HG03378 (cell line): ENCODE measurements at regions not wholly inside any gene's neighbourhood (a gene's known extent, or its start where the extent isn't known, plus 50 kb on each side); places are given as distances from the start of the nearest gene placed in this dataset.
"Not testable (repeated sequence)": the region's sequence is repeated elsewhere in the genome, so short reads cannot be mapped to it uniquely, and the experiment has no call there.

Experiments
- ATAC-seq: cut with Tn5 transposase; IDR thresholded peaks from one replicate; pipeline ENCODE4 v1.9.1; 2021; ENCODE audit warnings: mild to moderate bottlenecking, moderate library complexity; ENCODE audit not compliant: unreplicated experiment

DNA sequence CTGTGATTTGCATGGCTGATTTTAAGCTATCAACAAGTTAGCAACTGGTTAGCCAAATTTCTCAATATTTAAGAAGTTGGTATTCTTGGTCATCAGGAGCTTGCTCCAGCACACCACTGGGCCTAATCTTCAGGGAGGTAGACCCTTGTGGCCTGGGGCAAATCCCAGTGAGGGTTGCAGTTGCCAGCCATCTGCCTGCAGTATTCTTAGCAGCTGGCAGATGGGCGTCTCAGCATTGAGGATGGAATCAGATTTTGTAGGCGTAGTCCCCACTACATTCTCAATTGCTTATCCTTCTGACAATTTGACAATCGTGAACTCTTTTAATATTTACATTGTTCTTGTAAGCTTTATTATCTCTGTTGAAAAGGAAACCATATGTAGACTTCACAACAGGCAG, 1266.2 kb downstream of the SLITRK5 start:
- no peak for ATAC-seq

DNA sequence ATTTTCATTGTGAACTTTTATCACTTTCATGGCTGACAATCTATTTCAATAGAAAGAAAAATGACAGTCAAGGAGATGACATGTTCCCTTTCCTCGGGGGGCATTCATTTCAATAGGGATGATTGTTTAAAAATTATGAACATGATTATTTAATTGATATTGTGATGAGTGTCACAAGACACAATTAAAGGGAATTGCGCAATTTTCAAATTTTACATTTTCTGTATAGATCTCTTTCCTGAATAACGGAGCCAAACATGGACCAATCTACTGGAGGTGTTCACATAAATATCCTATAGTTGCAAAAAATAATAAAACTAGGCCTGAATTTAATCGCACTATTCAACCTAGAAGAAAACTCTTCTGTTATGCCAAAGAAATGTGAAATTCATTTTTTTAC, 1274.6 kb downstream of the SLITRK5 start:
- ATAC-seq: no peak

DNA sequence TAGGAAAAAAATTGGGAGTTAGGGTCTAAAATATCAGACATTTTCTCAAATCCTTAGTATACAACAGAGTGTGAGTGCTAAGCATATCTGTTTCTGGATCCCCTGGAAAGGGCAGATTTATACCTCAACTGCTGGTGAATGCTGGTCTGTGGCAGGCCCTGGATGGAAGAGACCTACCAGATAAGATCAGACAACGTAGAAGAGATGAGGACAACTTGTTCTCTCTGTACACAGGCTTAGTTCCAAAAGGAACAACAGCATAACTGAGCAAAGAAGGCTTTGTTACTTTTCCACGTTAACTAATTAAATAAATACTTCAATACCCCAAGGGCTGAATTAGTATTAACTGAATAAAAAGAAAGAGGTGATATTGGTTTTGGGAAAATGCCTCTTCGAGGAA, 1277.3 kb downstream of the SLITRK5 start:
- no peak for ATAC-seq

DNA sequence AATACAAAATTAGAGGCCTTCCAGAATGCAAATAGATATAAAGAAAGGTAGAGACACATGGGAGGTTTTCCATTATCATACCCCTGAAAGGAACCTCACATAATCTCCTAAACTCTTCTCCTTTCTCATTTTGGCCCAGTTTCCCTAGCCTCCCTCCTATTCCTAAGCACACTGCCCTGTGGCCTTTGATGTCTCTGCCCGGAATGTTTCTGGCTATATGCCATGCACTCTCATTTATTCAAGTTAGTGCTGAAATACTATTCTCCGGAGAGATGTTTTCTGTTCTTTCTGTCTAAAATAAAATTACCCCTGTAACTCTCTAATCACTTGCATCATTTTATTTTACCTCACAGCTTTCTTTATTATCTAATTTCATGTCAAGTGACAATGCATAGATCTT, 1287.7 kb downstream of the SLITRK5 start:
- ATAC-seq: no peak

DNA sequence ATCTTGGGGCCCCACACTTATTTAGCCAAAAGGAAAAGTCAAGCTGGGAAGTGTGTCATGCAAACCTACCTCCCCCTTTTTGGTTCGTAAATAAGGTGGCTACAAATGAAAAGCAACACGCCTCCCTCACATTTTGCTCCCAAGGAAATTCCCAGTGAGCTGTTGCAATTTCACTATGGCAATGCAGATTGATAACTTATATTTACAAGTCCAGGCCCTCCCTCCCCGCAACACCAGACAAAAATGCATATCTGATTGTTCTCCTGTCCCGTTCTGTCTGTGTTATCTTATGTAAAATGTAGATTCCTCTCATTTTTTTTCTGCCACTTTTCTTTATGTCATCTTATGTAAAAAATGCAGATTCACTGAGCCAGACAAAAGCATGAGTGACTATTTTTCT, 1305.3 kb downstream of the SLITRK5 start:
- no peak for ATAC-seq

DNA sequence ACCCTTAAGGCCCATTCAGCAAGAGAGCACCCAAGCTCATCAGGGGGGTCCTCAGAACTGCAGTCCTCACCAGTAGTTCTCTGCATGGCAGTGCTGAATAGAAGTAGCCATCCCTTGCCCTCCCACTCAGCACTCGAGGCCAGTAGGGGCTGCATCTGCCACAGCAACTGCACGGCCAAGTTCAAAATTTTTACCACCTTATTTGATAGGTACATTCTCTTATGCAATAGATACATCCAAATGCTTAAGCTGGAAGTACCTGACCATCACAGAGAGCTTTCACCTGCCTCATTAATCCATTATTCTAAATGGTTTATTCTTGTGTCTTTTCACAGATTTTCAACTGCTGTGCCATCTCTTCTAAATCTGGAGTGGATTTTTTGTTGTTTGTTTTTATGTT, 1307.4 kb downstream of the SLITRK5 start:
- ATAC-seq: no peak

DNA sequence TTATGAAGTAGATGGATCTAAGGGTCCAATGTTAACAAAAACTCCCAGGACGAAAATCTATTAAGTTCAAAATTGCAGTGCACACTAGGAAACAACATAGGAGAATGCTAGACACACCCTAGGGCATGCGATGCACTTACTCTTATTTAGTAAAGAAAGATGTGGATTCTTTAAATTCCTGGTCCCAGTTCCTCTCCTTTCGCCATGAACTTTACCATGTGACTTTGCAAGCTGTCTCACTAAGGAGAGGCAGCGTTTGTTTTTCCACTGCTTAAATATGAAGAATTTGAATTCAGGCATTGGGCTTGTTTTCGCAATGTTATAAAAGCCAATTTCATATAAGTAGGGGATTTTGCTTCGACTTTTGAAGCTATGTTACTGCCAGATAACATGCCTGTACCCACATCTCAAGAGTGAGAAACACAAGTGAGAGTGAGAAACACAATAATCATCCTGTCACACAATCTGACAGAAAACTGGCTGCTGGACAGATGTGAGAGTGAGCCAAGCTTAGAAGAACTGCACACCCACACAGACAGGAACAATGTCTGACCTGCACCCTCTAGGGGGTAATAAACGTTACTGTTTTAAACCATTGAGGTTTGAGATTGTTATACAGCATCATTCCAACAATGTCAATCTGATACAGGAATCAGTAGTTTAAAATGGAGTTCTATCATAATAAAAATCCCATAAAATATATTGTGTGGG, 1308.4 kb downstream of the SLITRK5 start:
- no peak for ATAC-seq

DNA sequence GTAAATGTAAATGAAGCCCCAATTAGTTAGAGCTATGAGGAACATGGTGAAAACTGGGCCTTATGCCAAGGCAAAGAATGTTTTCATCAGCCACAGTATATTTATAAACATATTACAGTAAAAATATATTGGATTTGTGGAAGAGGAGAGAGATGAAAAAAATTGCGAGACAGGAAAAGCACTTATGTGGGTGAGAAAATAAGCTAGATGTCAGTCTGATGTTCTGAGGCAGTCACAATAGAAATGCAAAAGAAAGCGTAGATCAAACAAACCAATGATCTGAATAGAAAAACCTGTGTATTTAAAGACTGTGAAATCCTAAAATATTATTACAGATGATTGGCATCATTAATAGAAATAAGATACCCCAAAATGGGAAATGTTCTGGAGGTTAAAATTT, 1332.5 kb downstream of the SLITRK5 start:
- ATAC-seq: no peak

DNA sequence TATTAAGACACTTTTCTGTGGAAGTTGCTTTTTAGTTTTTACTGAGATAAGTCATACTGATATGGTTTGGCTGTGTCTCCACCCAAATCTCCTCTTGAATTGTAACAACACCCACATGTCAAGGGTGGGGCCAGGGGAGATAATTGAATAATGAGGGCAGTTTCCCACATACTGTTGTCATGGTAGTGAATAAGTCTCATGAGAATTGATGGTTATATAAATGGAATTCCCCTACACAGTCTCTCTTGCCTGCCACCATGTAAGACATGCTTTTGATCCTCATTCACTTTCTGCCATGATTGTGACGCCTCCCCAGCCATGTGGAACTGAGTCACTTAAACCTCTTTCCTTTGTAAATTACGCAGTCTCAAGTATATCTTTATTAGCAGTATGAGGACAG, 1340.4 kb downstream of the SLITRK5 start:
- no peak for ATAC-seq

DNA sequence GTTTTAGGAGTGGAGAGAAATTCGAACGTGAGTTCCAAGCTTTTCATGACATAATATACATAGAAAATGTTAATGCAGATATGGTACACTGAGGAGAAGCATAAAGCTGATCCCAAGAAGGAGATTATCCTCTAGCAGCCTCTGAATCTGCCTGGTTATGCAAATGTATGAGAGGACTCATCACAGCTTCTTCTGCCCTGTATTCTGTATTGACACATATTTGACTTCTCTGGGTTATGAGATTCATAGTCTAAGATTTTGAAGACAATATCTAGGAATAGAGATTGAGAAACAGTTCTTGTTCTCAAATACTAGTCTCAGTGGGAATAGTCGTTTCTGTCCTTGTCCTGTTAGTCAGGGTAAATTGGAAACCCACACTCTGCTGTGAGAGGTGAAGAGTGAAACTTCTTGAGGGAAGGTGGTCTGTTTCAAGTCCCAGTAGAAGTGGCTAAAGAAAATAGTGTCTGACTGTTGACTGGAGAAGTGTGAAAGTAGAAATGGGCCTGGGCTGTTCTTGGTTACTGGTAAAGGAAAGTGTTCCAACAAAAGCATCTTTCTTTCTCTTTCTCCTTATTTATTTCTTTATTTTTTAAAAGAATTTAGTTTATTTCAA, 1356.6 kb downstream of the SLITRK5 start:
- no peak for ATAC-seq

DNA sequence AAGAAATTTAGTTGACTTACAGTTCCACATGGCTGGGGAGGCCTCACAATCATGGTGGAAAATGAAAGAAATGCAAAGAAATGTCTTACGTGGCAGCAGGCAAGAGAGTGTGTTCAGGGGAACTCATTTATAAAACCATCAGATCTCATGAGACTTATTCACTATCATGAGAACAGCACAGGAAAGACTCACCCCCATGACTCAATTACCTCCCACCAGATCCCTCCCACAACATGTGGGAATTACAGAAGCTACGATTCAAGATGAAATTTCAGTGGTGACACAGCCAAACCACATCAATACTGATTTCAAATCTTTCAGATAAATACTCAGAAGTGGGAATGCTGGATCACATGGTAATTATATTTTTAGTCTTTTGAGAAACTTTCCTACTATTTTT, 1357.9 kb downstream of the SLITRK5 start:
- ATAC-seq: no peak

DNA sequence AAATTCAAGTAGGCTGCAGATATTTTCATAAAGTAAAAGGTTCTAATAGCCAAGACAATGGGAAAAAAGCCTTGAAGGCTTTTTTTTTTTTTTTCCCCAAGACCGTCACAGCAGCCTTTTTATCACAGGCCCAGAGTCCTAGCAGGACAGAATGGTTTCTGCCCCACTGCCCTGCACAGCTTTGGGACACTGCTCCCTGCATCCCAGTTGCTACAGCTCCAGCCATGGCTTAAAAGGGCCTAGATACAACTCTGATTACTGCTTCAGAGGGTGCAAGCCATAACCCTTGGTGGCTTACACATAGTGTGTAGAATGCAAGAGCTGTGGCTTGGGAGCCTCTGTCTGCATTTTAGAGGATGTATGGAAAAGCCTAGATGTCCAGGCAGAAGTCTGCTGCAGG, 1362.8 kb downstream of the SLITRK5 start:
- no peak for ATAC-seq

DNA sequence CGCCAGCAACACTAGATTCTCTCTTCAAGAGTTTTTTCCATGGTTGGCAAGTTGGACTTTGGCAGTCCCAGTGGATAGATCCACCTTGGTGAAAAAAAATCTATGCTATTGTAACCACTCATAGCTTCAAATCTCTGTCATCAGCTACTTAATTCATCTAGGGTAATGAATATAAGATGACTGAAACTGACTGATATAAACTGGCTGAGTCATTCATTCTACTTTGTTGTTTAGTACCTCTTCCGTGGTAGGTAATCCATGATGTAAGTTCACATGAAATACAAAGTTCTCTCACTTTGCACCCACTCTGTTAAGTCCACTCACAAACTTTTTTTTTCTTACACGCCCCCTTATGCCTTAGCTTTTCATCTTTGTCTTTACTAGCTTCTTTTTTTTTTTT, 1381.5 kb downstream of the SLITRK5 start:
- ATAC-seq: no peak

DNA sequence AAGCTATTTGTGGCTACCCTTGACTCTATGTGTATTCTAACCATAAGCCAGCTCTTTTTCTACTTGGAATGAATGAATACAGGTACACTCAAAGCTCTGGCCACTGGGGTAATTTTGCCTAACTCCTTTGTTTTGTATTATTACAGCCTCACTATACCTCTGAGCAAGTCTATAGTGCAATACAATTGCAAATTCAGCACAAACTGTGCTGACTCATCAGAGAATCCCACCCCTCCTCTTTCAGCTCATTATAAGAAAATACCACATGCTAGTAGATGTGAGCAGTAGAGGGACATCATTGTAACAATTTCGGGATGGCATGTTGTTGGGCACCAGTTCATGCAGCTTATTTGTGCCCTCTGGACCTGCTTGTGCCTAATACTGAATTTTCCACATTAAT, 1382.2 kb downstream of the SLITRK5 start:
- no peak for ATAC-seq

DNA sequence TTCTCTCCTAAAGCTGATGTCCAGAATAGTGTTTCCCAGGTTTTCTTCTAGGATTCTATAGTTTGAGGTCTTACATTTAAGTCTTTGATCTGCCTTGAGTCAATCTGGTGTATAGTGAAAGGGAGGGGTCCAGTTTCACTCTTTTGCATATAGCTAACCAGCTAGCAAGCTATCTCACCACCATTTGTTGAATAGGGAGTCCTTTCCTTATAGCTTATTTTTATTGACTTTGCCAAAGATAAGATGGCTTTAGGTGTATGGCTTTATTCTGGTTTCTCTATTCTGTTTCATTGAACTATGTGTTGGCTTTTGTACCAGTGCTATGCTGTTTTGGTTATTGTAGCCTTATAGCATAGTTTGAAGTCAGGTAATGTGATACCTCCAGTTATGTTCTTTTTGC, 1386.1 kb downstream of the SLITRK5 start:
- no peak for ATAC-seq

DNA sequence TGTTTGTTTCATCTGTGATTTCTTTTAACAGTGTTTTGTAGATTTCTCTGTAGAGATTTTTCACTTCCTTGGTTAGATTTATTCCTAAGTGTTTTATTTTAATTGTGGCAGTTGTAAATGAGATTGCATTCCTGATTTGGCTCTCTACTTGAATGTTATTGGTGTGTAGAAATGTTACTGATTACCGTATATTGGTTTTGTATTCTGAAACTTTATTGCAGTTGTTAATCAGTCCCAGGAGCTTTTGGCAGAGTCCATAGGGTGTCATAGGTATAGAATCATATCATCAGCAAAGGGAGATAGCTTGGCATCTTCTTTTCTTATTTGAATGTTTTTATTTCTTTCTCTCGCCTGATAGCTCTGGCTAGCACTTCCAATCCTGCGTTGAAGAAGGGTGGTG, 1386.7 kb downstream of the SLITRK5 start:
- no peak for ATAC-seq

DNA sequence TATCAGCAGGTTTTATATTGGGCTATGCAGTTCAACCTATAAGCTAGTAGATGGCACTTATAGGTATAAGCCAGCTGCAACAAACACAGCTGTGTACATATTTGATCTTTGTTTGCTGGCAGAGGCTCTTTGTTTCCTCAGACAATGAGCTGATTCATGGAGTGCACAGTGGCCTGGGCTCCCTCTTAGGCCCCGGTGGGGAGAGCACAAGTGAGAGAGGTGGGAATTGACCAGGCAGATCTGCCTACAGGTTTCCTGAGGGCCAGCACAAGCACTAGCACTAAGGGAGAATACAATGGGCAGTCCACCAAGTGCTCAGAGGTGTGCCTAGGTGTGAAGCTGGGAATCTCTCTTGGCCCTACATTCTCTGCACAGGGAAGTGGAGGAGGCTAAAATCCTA, 1390.7 kb downstream of the SLITRK5 start:
- no peak for ATAC-seq

DNA sequence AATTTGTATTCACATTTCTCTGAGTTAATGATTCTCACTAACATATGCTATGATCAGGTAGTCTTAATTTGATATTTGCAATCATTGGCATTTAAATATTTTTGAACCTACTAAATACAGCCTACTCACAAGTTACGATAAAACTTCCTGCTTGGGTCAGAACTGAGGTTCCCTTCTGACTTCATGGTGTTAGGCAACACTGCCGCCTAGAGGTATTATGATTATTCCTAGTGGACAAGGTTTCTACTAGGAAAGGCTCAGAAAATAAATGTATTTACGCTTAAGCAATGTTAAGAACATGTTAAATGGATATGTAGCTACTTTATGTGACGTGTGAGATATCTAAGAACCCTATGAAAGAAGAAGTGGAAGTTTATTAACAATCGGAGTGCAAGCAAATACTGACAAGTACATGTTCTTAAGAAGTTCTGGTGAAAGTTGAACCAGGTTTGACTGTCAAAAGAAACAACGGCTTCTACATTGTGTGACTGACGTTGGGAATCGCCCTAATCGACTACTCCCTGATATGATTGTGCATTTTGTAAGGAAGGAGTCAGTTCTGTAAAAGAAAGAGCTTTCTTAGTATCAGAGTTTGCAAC, 1395.8 kb downstream of the SLITRK5 start:
- ATAC-seq: no peak

DNA sequence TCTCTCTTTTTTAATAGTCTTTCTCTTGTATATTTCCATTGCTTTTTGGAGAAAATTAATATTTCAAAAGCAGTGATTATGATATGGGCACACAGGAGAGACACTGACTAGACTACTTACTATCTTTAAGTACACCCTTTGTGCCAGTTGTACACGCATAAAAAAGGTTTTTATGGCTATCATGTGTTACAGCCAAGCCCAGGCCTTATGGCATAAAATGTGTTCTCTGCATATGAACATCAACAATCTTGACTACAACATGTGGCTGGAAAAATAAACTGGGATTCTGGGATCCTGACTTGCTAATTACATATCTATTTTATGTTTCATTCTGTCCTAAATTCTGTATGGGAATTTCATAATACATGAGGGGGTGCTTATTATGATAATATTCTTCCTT, 1401.8 kb downstream of the SLITRK5 start:
- no peak for ATAC-seq

DNA sequence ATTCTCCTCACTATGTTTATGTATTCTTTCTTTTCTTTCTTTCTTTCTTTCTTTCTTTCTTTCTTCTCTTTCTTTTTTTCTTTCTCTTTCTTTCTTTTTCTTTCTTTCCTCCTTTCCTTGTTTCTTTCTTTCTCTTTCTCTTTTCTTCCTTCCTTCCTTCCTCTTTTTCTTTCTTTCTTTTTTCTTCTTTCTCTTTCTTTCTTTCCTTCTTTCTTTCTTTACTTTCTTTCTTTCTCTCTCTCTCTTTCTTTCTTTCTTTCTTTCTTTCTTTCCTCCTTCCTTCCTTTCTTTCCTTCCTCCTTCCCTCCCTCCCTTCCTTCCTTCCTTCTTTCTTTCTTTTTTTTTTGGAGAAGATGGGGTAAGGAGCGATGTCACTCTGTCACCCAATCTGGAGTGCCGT, 1405.5 kb downstream of the SLITRK5 start:
- no peak for ATAC-seq

DNA sequence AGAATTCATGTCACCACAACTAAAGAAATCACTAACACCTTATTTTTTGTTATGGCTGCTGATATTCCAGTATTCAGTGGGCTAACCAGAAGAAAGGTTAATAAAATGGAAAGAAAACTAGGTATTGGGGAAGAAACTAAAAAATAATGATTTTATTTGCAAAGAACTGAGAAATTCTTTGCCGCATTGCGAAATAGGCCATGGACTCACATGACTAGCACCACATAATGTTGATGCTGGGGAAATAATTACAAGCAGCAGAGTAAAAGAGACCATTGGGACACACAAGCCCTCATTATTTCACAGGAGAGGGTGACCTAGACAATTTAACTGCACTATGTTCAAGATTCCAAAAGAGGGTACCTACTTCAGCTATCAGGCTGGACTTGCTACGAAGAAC, 1411.5 kb downstream of the SLITRK5 start:
- ATAC-seq: no peak

DNA sequence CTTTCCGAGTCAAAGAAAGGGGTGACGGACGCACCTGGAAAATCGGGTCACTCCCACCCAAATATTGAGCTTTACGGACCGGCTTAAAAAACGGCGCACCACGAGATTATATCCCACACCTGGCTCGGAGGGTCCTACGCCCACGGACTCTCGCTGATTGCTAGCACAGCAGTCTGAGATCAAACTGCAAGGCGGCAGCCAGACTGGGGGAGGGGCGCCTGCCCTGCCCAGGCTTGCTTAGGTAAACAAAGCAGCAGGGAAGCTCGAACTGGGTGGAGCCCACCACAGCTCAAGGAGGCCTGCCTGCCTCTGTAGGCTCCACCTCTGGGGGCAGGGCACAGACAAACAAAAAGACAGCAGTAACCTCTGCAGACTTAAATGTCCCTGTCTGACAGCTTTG, 1416.9 kb downstream of the SLITRK5 start:
- not testable (repeated sequence) for ATAC-seq

DNA sequence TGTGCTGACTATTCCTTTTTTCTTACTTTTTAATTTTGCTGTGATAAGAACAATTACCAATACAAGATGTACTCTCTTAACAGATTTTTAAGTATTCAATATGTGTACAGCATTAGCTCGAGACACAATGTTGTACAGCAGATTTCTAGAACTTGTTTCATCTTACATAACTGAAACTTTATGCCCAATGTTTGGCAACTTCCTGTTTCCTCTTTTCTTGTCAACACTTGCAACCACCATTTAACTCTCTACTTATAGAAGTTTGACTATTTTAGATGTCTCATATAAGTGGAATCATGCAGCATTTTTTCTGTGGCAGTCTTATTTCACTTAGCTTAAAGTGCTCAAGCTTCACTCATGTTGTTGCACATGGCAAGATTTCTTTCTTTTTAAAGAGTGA, 1426.8 kb downstream of the SLITRK5 start:
- ATAC-seq: no peak
